GM19240 (cell line): ENCODE measurements at regions not wholly inside any gene's neighbourhood (a gene's known extent, or its start where the extent isn't known, plus 50 kb on each side); places are given as distances from the start of the nearest gene placed in this dataset.
A peak's percentile ranks its signal among the peaks of the same experiment; 100 is the strongest.
"Not testable (repeated sequence)": the region's sequence is repeated elsewhere in the genome, so short reads cannot be mapped to it uniquely, and the experiment has no call there.

Experiments used
- DNase-seq: peaks from one replicate; pipeline ENCODE4 v3.0.0; 2011; ENCODE audit warnings: low spot score; ENCODE audit not compliant: insufficient read length

GRCh38 chr1:31485166-31485565 is 72.2 kb downstream of the SERINC2 start:
- no peak for DNase-seq

GRCh38 chr1:31487143-31487542 is 74.1 kb downstream of the SERINC2 start:
- DNase-seq: no peak

GRCh38 chr1:31487721-31488293 is 74.8 kb downstream of the SERINC2 start:
- DNase-seq: no peak

GRCh38 chr1:31488528-31488927 is 75.5 kb downstream of the SERINC2 start:
- no peak for DNase-seq

- not testable (repeated sequence) for DNase-seq
Measured at GRCh38 chr1:31489575-31489974, 76.6 kb downstream of the SERINC2 start.

GRCh38 chr1:31490596-31490995 is 77.6 kb downstream of the SERINC2 start:
- not testable (repeated sequence) for DNase-seq

- not testable (repeated sequence) for DNase-seq
Measured at GRCh38 chr1:31495351-31495750, 81.0 kb upstream of the TINAGL1 start.

- DNase-seq: not testable (repeated sequence)
Measured at GRCh38 chr1:31495770-31496169, 80.5 kb upstream of the TINAGL1 start.

GRCh38 chr1:31497601-31498000 is 78.7 kb upstream of the TINAGL1 start:
- no peak for DNase-seq

GRCh38 chr1:31498376-31499040 is 77.8 kb upstream of the TINAGL1 start:
- DNase-seq: no peak

GRCh38 chr1:31501505-31501904 is 74.8 kb upstream of the TINAGL1 start:
- no peak for DNase-seq

- no peak for DNase-seq
Measured at GRCh38 chr1:31502253-31502652, 74.1 kb upstream of the TINAGL1 start.

GRCh38 chr1:31502926-31503511 is 73.3 kb upstream of the TINAGL1 start:
- no peak for DNase-seq

- no peak for DNase-seq
Measured at GRCh38 chr1:31503570-31503969, 72.7 kb upstream of the TINAGL1 start.

GRCh38 chr1:31504001-31504400 is 72.3 kb upstream of the TINAGL1 start:
- no peak for DNase-seq

- DNase-seq: no peak
Measured at GRCh38 chr1:31505911-31506497, 70.3 kb upstream of the TINAGL1 start.

- DNase-seq: no peak
Measured at GRCh38 chr1:31507221-31507620, 69.1 kb upstream of the TINAGL1 start.

- DNase-seq: no peak
Measured at GRCh38 chr1:31507676-31508530, 68.4 kb upstream of the TINAGL1 start.

- peak; percentile 62 for DNase-seq
Measured at GRCh38 chr1:31509124-31510072, 66.9 kb upstream of the TINAGL1 start.

- DNase-seq: no peak
Measured at GRCh38 chr1:31510304-31510703, 66.0 kb upstream of the TINAGL1 start.
